Activated CD8-positive, alpha-beta T cell treated with anti-CD3 and anti-CD28 coated beads for 36 hours (primary cell): ENCODE measurements at regions not wholly inside any gene's neighbourhood (a gene's known extent, or its start where the extent isn't known, plus 50 kb on each side); places are given as distances from the start of the nearest gene placed in this dataset.

ENCODE experiments used
- ATAC-seq: fragments of 200-7000 bp; cut with Tn5 transposase; one replicate; pipeline ENCODE4 v1.10.0; 2021; ENCODE audit warnings: mild to moderate bottlenecking, moderate library complexity
- CTCF ChIA-PET: fragments of 350-600 bp; sonication (Branson Sonifier 250); formaldehyde crosslinking; loops from one replicate; lab custom pipeline; 2021; ENCODE audit warnings: antibody characterized with exemption; lab: Charles Lee
- POLR2A ChIA-PET: fragments of 350-600 bp; sonication (Branson Sonifier 250); formaldehyde crosslinking; loops from one replicate; lab custom pipeline; 2021; ENCODE audit warnings: antibody characterized with exemption; lab: Charles Lee
- DNase-seq: peaks from one replicate; pipeline ENCODE4 v3.0.0-alpha.2; 2020
- H3K27ac Mint-ChIP-seq: one replicate; pipeline ENCODE4 v1.8.0; 2021; ENCODE audit warnings: mild to moderate bottlenecking, mixed read lengths
- H3K27me3 Mint-ChIP-seq: one replicate; pipeline ENCODE4 v1.8.0; 2021; ENCODE audit warnings: mixed read lengths
- H3K36me3 Mint-ChIP-seq: one replicate; pipeline ENCODE4 v1.8.0; 2021; ENCODE audit warnings: low read depth, mixed read lengths
- H3K4me1 Mint-ChIP-seq: one replicate; pipeline ENCODE4 v1.8.0; 2021; ENCODE audit warnings: low read depth, mixed read lengths
- H3K4me3 Mint-ChIP-seq: one replicate; pipeline ENCODE4 v1.8.0; 2021; ENCODE audit warnings: mild to moderate bottlenecking, moderate library complexity, mixed read lengths
- H3K9me3 Mint-ChIP-seq: one replicate; pipeline ENCODE4 v1.8.0; 2021; ENCODE audit warnings: mixed read lengths
- intact Hi-C: fragments of 100-400 bp; cut with micrococcal nuclease; formaldehyde crosslinking; loops from one replicate; pipeline ENCODE4 v1.10.0; 2022
- TF ChIP-seq, protein P1 (sequence below): fragments of 200-600 bp; IDR thresholded peaks from one replicate; pipeline ENCODE4 v1.8.0; 2022; ENCODE audit warnings: antibody characterized with exemption, mild to moderate bottlenecking

DNA sequence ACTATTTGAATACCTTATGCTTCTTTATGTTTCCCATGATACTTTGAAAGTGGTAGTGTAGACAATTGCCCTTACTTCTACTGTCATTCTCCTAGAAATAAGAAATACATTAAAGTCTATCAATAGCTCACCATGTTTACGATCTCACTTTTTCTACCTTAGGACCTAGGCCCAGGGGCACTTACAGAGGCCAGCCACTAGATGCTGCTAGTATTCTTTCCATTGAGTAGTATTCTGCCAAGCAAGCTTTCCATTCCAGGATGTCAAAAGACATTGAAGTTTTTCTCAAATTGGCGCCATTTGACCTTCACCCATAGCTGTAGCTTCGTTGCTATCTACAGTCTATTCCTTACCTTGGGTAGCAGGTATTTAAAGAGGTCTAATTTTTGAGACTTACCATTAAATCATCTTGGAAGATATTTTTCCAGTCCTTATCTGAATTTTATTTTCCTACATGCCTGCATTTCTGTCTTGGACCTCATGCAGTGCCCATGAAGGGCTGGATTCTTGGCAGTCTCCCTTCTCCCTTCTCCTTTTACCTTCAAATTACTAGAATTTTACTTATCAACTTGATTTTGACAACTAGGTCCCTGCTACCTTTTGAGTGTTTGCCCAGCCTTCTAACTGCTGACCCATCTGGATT, 246.0 kb upstream of the NUDT12 start:
- no peak for ATAC-seq
- Mint-ChIP-seq H3K27me3 (no peaks in the 10 kb centered on the region), H3K36me3 (no peaks in the 10 kb centered on the region), H3K27ac (no peak overlapping the region), H3K4me3 (no peak overlapping the region), H3K9me3 (no peaks in the 10 kb centered on the region), H3K4me1 (no peaks in the 10 kb centered on the region)
- CTCF ChIA-PET, result interaction anchor here (1.0 to 1.7 kb wide), 2 partner anchors 21 to 371 kb away, joined by 3 to 5 read pairs; no protein-coding TSS in a partner anchor
- intact Hi-C loops, result no loop called here
- TF ChIP-seq, protein P1, sequence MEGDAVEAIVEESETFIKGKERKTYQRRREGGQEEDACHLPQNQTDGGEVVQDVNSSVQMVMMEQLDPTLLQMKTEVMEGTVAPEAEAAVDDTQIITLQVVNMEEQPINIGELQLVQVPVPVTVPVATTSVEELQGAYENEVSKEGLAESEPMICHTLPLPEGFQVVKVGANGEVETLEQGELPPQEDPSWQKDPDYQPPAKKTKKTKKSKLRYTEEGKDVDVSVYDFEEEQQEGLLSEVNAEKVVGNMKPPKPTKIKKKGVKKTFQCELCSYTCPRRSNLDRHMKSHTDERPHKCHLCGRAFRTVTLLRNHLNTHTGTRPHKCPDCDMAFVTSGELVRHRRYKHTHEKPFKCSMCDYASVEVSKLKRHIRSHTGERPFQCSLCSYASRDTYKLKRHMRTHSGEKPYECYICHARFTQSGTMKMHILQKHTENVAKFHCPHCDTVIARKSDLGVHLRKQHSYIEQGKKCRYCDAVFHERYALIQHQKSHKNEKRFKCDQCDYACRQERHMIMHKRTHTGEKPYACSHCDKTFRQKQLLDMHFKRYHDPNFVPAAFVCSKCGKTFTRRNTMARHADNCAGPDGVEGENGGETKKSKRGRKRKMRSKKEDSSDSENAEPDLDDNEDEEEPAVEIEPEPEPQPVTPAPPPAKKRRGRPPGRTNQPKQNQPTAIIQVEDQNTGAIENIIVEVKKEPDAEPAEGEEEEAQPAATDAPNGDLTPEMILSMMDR, result peak; percentile 37
- POLR2A ChIA-PET, result no interaction called here
- DNase-seq, result peak; percentile 5

DNA sequence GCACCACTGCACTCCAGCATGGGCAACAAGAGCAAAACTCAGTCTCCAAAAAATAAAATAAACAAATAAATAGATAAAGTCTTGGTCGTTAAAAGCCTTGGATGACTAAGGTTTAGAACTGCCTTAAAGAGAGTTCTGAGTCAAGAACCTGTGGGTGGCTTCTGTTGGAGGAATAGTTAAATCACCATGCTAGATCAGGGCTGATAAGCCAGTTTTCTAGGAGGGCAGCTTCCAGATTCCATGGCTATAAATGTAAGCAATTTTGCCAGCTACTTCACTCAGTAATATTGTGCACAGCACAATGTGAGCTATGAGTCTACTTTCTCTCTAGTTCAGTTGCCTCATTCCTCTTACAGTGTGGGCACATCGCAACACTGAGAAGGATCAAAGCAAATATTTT, 242.1 kb upstream of the NUDT12 start:
- TF ChIP-seq, protein P1, result no peak
- Mint-ChIP-seq H3K4me1 (no peaks in the 10 kb centered on the region), H3K9me3 (no peaks in the 10 kb centered on the region), H3K27ac (no peak overlapping the region), H3K4me3 (no peak overlapping the region), H3K36me3 (no peaks in the 10 kb centered on the region), H3K27me3 (no peaks in the 10 kb centered on the region)
- ATAC-seq, result no peak
- intact Hi-C loops, result no loop called here
- CTCF ChIA-PET, result interaction anchor here (1.0 kb wide), 1 partner anchor 29 kb away, joined by 3 read pairs; no protein-coding TSS in a partner anchor
- DNase-seq, result no peak
- POLR2A ChIA-PET, result no interaction called here

DNA sequence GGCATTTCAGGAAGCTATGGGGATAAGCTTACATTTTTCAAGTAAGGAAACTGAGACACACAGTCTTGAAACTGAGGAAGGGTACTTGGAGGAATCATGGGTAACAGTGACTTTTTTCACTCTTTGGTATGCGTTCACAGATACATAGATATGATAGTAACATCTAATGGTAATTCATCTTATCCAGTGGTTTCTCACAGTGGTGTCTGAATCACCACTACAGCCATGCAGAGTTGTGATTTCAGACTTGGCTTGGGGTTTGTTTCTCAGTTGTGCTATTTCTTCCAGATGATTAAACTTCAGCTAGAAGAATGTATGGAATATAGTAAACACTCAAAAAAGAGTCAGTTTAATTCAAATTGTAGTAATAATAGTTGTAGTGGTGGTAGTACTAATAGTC, 239.1 kb upstream of the NUDT12 start:
- TF ChIP-seq, protein P1, result no peak
- ChIA-PET CTCF (no interaction called here), POLR2A (no interaction called here)
- Mint-ChIP-seq H3K36me3 (no peaks in the 10 kb centered on the region), H3K4me1 (no peaks in the 10 kb centered on the region), H3K4me3 (no peak overlapping the region), H3K9me3 (no peaks in the 10 kb centered on the region), H3K27ac (no peak overlapping the region), H3K27me3 (no peaks in the 10 kb centered on the region)
- ATAC-seq (no peak), DNase-seq (no peak)
- intact Hi-C loops, result no loop called here

DNA sequence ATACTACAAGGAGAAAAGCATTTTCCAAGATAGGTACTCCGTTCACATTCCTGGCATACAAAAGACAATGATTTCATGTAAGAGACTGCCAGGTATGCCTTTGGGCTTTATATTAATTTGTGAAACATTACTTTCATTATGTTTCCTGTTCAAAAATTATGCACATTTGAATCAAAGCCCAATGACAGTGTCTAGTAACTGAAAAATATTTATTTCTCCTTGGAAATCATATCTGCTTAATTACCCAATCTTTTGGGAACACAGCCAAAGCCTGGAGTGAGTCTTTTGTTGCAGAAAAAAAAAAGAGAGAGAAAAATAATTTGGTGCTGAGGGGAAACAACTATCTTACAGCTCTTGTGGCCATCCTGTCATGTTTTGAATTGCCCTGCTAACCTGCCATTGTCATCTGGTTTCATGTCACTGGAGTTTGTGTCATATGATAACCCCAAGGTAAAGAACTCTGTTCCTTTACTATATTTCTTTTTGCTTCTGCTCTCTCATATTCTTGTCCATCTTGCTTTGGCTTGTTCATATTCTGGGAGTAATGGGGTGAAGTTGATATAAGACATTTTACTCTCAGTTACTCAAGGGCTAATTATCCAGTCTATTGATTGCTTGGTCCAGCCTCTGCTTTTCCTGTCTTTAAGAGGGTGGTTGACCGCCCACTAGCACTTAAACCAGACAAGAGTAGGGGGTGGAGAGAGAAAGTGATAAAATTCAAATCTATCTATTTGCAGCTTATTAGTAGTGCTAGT, 238.3 kb upstream of the NUDT12 start:
- DNase-seq (no peak), ATAC-seq (no peak)
- no peaks in the 10 kb centered on the region for H3K36me3 Mint-ChIP-seq
- ChIA-PET CTCF (no interaction called here), POLR2A (no interaction called here)
- TF ChIP-seq, protein P1, result no peak
- no peak overlapping the region for H3K4me3 Mint-ChIP-seq
- H3K27ac Mint-ChIP-seq, result no peak overlapping the region
- no peaks in the 10 kb centered on the region for H3K27me3 Mint-ChIP-seq
- no peaks in the 10 kb centered on the region for H3K4me1 Mint-ChIP-seq
- intact Hi-C loops, result no loop called here
- no peaks in the 10 kb centered on the region for H3K9me3 Mint-ChIP-seq

DNA sequence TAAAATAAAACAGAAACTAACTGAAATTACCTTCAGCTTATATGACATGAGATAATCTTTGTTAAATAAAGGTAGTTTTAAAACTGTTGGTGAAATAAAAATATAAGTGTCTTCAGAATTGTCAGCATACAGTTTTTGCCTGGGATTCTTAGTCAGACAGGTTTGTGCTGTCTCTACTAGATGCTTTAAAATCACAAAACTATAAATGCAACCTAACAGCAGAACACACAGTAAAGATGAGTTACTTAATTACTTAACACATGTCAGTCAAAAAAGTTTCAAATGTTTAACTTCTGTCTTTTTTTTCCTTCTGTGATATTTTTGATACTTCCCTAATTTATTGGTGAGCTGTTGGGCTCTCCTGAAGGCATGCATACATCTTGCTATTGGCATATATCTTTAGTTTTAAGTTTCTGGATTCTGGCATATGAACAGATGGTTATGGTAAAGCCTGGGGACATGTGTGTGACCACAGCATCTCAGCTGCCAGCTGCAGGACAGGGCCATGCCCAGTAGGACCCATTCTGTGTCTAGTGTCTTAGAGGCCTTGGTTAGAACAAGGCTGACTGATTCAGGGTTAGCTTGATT, 231.1 kb upstream of the NUDT12 start:
- Mint-ChIP-seq H3K4me3 (no peak overlapping the region), H3K27me3 (no peaks in the 10 kb centered on the region), H3K9me3 (peaks cover 32% of the 10 kb centered on the region), H3K36me3 (peaks cover 2% of the 10 kb centered on the region), H3K4me1 (no peaks in the 10 kb centered on the region), H3K27ac (no peak overlapping the region)
- CTCF ChIA-PET, result no interaction called here
- POLR2A ChIA-PET, result no interaction called here
- no peak for DNase-seq
- TF ChIP-seq, protein P1, result no peak
- ATAC-seq, result no peak
- intact Hi-C loops, result no loop called here
